ENCODE measurements at regions not wholly inside any gene's neighbourhood (a gene's known extent, or its start where the extent isn't known, plus 50 kb on each side); places are given as distances from the start of the nearest gene placed in this dataset.
"Not testable (repeated sequence)": the region's sequence is repeated elsewhere in the genome, so short reads cannot be mapped to it uniquely, and the experiment has no call there.

DNA sequence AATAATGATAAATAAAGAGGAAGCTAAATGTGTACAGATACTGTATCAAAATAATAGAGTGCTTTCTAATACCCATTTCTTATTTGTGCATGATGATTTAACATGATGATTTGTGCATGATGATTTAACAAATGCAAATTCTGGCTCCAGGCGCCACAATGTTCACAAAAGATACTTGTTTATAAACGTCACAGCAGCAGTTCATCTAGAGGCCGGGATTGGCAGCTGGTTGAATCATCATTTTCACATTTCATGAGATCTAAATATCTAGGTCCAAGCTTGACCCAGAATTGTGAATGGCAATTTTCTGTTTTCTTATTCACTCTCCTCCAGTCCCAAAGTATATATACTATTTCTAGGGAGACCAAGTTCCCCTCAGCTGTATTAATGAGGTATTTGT lies 322.0 kb downstream of the SUCLG1 start:
- no peak for DNase-seq (ENCODE audit: low read depth in 2 of 2)

DNA sequence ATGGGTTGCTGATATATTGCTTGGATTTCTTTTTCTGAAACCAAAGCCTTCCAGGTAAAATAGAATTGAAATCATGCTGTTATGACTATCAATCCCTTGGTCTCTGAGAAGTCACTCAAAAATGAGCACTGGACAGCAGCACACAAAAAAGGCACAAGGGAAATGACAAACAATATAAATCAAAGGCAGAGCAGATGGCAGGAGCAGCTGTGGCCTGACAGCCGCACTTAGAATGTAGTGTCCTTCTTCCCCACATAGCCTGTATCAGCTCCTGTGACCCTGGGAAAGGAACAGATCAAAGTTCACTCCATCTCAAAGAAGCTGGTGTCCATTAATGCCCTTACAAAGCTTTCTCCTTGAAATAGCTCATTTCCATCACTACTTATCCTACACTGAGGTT lies 326.7 kb downstream of the SUCLG1 start:
- DNase-seq (ENCODE audit: low read depth in 2 of 2): no peak

- DNase-seq (ENCODE audit: low read depth in 2 of 2): no peak
Measured at GRCh38 chr2:84131278-84131830, 327.7 kb downstream of the SUCLG1 start.

DNA sequence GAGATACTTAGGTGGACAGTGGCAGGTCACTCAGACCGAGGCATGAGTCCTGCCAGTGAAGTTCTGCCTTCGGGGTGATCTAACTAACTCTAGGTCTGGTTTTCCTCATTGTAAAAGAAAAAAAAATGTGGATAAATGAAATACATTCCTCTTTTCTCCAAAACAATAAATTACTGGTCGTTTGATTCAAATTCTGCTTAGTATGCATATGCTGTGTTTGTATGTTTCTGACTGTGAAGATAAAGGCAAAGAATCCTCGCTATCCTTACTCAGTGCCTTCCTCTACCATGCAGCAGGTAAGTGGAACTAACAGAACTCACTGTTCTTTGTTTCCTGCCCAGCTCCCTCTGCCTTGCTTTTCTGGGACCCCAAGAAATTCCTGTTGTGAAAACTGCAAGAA lies 330.1 kb downstream of the SUCLG1 start:
- DNase-seq (ENCODE audit: low read depth in 2 of 2): no peak

GRCh38 chr2:84127812-84128211 lies 331.3 kb downstream of the SUCLG1 start:
- not testable (repeated sequence) for DNase-seq (ENCODE audit: low read depth in 2 of 2)

- no peak for DNase-seq (ENCODE audit: low read depth in 2 of 2)
Measured at GRCh38 chr2:84126530-84126929, 332.6 kb downstream of the SUCLG1 start.

GRCh38 chr2:84126084-84126483 lies 333.0 kb downstream of the SUCLG1 start:
- DNase-seq (ENCODE audit: low read depth in 2 of 2): no peak

GRCh38 chr2:84116143-84116542 lies 342.9 kb downstream of the SUCLG1 start:
- no peak for DNase-seq (ENCODE audit: low read depth in 2 of 2)

DNA sequence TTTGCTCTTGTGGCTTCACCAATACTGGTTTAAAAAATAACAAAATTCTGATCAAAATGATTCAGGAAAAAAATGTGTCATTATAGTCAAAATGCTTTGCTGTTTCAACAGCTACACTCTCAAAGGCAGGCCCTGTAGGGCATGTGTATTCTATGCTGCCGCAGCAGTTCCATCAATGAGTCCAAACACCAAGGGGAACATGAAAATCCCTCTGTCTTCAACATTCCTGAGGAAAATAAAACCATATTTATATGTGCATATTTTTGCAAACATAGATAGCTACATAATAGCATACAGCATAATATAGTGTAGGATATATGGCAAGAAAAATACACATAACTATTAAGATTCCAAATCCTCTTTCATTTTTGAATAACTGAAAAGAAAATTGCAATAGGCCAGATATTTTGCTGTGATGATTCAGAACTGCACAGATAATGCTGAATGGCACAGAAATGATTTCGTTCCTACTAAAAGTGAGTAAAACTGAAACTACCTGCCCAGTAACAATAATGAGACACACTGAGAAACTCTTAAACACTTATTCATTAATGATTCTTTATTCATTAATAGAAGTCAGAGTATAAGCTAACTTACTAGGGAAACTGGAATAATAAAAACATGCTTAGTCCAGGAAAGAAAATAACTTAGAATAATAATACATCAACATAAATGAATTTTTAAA lies 343.8 kb downstream of the SUCLG1 start:
- no peak for DNase-seq (ENCODE audit: low read depth in 2 of 2)

- not testable (repeated sequence) for DNase-seq (ENCODE audit: low read depth in 2 of 2)
Measured at GRCh38 chr2:84103816-84104527, 355.1 kb downstream of the SUCLG1 start.

DNA sequence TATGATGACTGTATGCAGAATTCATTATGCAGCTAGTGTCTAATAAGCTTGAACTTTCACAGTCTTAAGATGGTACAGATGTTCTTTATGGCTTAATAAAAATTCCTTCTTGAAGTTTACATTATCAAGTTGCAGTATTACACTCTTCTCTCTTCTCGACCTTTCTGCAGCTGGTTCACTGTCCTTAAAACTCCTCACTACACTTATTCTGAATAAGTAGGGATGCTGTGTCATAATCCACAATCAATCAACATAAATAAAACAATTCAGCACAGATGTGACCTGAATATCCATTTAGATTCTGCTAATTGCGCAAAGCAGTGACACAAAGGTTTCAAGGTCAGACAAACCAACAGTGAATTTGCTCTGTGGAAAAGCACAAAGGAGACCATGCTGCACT lies 356.8 kb downstream of the SUCLG1 start:
- no peak for DNase-seq (ENCODE audit: low read depth in 2 of 2)

- DNase-seq (ENCODE audit: low read depth in 2 of 2): no peak
Measured at GRCh38 chr2:84088656-84089055, 370.4 kb downstream of the SUCLG1 start.

- no peak for DNase-seq (ENCODE audit: low read depth in 2 of 2)
Measured at GRCh38 chr2:84085562-84085961, 373.5 kb downstream of the SUCLG1 start.

- DNase-seq (ENCODE audit: low read depth in 2 of 2): no peak
Measured at GRCh38 chr2:84084856-84085255, 374.2 kb downstream of the SUCLG1 start.

DNA sequence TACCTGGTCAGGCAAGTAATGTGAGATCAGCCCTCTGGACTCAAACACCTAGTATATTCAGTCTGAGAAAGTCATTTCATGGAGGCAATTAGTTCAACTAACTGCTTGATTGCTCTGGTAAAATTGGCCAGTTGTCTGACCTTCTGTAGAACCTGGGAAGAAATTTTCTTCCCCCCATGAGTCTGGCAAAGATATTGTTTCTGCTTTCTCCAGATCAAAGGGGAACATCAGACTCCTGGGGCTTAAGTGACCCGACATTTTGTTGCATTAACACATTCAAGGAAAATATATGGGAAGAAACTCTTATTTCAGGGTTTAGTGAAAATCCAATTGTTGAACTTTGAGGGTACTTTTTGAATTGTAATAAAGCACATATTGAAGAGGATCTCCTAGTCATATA lies 375.1 kb downstream of the SUCLG1 start:
- DNase-seq (ENCODE audit: low read depth in 2 of 2): no peak

- DNase-seq (ENCODE audit: low read depth in 2 of 2): no peak
Measured at GRCh38 chr2:84078471-84078870, 380.6 kb downstream of the SUCLG1 start.

GRCh38 chr2:84077496-84077895 lies 381.6 kb downstream of the SUCLG1 start:
- DNase-seq (ENCODE audit: low read depth in 2 of 2): no peak

- DNase-seq (ENCODE audit: low read depth in 2 of 2): no peak
Measured at GRCh38 chr2:84071050-84071449, 388.0 kb downstream of the SUCLG1 start.

- no peak for DNase-seq (ENCODE audit: low read depth in 2 of 2)
Measured at GRCh38 chr2:84065857-84066256, 393.2 kb downstream of the SUCLG1 start.

GRCh38 chr2:84057917-84058560 lies 401.0 kb downstream of the SUCLG1 start:
- no peak for DNase-seq (ENCODE audit: low read depth in 2 of 2)

DNA sequence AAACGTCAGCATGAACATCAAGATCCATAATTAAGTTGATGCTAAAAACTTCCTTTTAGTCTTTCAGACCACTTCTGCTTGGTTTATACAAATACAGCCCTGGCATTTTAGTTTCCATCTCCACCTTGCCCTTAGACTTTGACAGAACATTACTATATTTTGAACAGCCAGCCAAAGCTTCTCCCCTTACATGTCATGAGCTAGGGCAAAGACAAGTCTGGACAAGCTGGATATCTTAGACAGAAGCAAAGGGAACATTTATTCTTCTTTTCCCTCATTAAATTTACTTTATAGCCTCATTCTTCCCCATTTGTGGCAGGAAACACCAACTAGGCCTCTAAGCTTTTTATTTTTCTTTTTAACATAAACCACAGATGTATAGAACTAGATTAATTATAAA lies 403.3 kb downstream of the SUCLG1 start:
- no peak for DNase-seq (ENCODE audit: low read depth in 2 of 2)

DNA sequence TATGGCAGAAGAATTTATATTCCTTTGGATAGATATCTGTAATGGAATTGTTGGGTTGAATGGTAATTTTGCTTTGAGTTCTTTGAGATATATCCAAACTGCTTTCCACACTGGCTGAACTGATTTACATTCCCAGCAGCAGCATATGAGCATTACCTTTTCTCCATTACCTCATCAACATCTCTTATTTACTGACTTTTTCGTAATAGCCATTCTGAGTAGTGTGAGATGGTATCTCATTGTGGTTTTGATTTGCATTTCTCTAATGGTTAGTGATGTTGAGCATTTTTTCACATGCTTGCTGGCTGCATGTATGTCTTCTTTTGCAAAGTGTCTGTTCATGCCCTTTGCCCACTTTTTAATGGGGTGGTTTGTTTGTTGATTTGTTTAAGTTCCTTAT lies 404.5 kb downstream of the SUCLG1 start:
- not testable (repeated sequence) for DNase-seq (ENCODE audit: low read depth in 2 of 2)

DNA sequence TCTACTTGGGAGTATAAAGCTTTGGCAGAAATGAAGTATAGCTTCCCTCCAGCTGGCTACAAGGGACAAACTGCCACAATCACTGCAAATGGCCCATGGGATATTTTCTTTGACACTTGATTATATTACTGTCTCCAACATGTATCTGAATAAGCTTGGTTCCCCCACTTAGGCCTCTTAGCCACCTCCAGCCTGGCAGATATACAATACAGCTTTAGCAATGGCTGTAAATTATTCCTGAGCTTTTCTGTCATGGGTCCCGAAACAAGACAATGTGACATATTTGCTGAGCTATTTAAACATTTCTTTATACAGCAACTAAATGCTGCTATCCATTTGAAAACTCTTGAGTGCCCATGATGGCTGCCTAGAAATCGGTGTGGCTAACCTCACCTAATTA lies 406.2 kb downstream of the SUCLG1 start:
- no peak for DNase-seq (ENCODE audit: low read depth in 2 of 2)

Data from stimulated activated CD8-positive, alpha-beta memory T cell treated with anti-CD3 and anti-CD28 coated beads, Interleukin-2, amount 100 ng/mL, for 48 hours (primary cell).